ENCODE measurements at regions not wholly inside any gene's neighbourhood (a gene's known extent, or its start where the extent isn't known, plus 50 kb on each side); places are given as distances from the start of the nearest gene placed in this dataset.

DNA sequence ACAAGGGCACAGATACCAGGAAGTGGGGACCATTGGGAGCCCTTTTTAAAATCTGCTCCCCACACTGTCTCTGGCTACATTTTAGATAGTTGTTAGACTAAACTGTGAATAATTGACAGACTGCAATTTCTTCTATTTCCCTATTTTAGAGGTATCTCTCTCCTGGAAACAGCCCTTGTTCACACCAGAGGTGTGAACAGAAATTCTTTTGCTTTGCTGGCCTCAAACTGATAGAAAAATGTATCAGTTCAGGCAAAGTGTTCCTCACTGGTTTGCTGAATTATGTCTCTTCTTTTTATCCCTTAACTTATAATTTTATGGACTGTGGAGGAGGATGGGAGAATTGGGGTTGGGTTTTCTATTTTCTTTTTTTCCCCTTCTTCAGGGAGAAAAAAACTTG is 513.2 kb upstream of the SULF2 start:
- DNase-seq = no peak
- TF ChIP-seq, protein P1, sequence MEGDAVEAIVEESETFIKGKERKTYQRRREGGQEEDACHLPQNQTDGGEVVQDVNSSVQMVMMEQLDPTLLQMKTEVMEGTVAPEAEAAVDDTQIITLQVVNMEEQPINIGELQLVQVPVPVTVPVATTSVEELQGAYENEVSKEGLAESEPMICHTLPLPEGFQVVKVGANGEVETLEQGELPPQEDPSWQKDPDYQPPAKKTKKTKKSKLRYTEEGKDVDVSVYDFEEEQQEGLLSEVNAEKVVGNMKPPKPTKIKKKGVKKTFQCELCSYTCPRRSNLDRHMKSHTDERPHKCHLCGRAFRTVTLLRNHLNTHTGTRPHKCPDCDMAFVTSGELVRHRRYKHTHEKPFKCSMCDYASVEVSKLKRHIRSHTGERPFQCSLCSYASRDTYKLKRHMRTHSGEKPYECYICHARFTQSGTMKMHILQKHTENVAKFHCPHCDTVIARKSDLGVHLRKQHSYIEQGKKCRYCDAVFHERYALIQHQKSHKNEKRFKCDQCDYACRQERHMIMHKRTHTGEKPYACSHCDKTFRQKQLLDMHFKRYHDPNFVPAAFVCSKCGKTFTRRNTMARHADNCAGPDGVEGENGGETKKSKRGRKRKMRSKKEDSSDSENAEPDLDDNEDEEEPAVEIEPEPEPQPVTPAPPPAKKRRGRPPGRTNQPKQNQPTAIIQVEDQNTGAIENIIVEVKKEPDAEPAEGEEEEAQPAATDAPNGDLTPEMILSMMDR (IDR thresholded peaks at IDR 0.05) = no peak
- intact Hi-C loops (cut with DNase I, micrococcal nuclease) = no loop called here
- ATAC-seq = no peak
- Histone ChIP-seq H3K4me3 (no peak overlapping the region), H3K36me3 (ENCODE audit: low read depth) (no peaks in the 10 kb centered on the region), H3K9me3 (no peaks in the 10 kb centered on the region), H3K4me1 (ENCODE audit: low read depth) (no peaks in the 10 kb centered on the region)

DNA sequence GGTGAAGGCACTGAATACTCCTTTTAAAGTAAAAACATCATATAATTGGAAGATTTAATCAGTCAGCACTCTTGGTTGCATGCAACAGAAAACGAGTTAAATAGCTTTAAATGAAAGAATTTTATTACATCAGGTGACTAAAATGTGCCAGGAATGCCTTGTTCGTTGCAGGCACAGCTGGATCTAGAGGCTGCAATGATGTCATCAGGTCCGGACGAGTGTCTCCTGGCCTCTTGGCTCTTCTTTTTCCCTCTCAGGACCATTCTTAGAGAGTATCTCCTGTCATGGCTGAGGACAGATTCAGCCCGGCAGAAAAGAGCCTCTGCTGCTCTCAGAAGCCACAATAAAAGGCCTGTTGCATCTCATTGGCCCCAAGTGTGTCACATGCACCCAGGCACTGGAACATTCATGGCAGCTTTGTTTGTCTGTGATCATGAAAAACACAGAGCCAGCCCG is 510.7 kb upstream of the SULF2 start:
- ATAC-seq = peak; percentile 26
- no peaks in the 10 kb centered on the region for H3K9me3 ChIP-seq
- TF ChIP-seq, protein P1 (IDR thresholded peaks at IDR 0.05) = no peak
- H3K36me3 ChIP-seq (ENCODE audit: low read depth) = no peaks in the 10 kb centered on the region
- DNase-seq = peak in 1 of 3 donors; percentile 9
- H3K4me3 ChIP-seq = no peak overlapping the region
- no peaks in the 10 kb centered on the region for H3K4me1 ChIP-seq (ENCODE audit: low read depth)
- intact Hi-C loops (cut with DNase I, micrococcal nuclease) = no loop called here

- TF ChIP-seq, protein P1 (IDR thresholded peaks at IDR 0.05) = no peak
- no peaks in the 10 kb centered on the region for H3K9me3 ChIP-seq
- no peak overlapping the region for H3K4me3 ChIP-seq
- no peaks in the 10 kb centered on the region for H3K4me1 ChIP-seq (ENCODE audit: low read depth)
- no peaks in the 10 kb centered on the region for H3K36me3 ChIP-seq (ENCODE audit: low read depth)
- intact Hi-C loops (cut with DNase I, micrococcal nuclease) = no loop called here
- no peak for DNase-seq
- ATAC-seq = no peak
These were observed 510.2 kb upstream of the SULF2 start for GRCh38 chr20:48295445-48295903.

GRCh38 chr20:48294942-48295341 is 509.7 kb upstream of the SULF2 start:
- no peak for DNase-seq
- TF ChIP-seq, protein P1 (IDR thresholded peaks at IDR 0.05) = no peak
- H3K4me1 ChIP-seq (ENCODE audit: low read depth) = no peaks in the 10 kb centered on the region
- H3K36me3 ChIP-seq (ENCODE audit: low read depth) = no peaks in the 10 kb centered on the region
- no peak for ATAC-seq
- no peak overlapping the region for H3K4me3 ChIP-seq
- intact Hi-C loops (cut with DNase I, micrococcal nuclease) = no loop called here
- no peaks in the 10 kb centered on the region for H3K9me3 ChIP-seq

GRCh38 chr20:48294196-48294595 is 508.9 kb upstream of the SULF2 start:
- DNase-seq (no peak), ATAC-seq (no peak)
- no peak overlapping the region for H3K4me3 ChIP-seq
- TF ChIP-seq, protein P1 (IDR thresholded peaks at IDR 0.05) = no peak
- no peaks in the 10 kb centered on the region for H3K4me1 ChIP-seq (ENCODE audit: low read depth)
- no peaks in the 10 kb centered on the region for H3K9me3 ChIP-seq
- intact Hi-C loops (cut with DNase I, micrococcal nuclease) = no loop called here
- H3K36me3 ChIP-seq (ENCODE audit: low read depth) = no peaks in the 10 kb centered on the region

DNA sequence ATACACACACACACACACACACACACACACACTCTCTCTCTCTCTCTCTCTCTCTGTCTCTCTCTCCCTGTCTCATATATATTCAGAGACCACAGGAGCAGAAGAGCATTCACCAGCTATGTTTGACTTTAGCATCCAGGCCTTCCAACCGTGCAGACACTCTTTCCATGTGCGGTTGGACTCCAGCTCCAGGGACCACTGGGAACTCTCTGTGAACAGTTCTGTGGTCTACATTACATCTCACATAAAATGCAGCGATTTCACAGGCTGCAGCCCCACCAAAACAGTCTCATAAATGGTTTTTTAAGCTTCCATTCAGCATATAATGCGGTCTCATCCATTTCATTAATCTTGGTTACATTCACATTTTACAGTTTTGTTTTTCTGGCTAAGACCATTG is 508.4 kb upstream of the SULF2 start:
- intact Hi-C loops (cut with DNase I, micrococcal nuclease) = no loop called here
- Histone ChIP-seq H3K4me1 (ENCODE audit: low read depth) (no peaks in the 10 kb centered on the region), H3K9me3 (no peaks in the 10 kb centered on the region), H3K4me3 (no peak overlapping the region), H3K36me3 (ENCODE audit: low read depth) (no peaks in the 10 kb centered on the region)
- DNase-seq = no peak
- TF ChIP-seq, protein P1 (IDR thresholded peaks at IDR 0.05) = no peak
- no peak for ATAC-seq
